ENCODE measurements at regions not wholly inside any gene's neighbourhood (a gene's known extent, or its start where the extent isn't known, plus 50 kb on each side); places are given as distances from the start of the nearest gene placed in this dataset.

- no peak for TF ChIP-seq CTCF (IDR thresholded peaks at IDR 0.05; ENCODE audit: insufficient read depth, low read length)
- DNase-seq (ENCODE audit: low read depth): peak; percentile 96
- H3K4me3 ChIP-seq (ENCODE audit: low read depth, low read length): peak overlapping the region; percentile 5
Observed at GRCh38 chr1:170309389-170310013, 163.7 kb downstream of the NTMT2 start.

- TF ChIP-seq CTCF (IDR thresholded peaks at IDR 0.05; ENCODE audit: insufficient read depth, low read length): no peak
- no peak for DNase-seq (ENCODE audit: low read depth)
- no peak overlapping the region for H3K4me3 ChIP-seq (ENCODE audit: low read depth, low read length)
Observed at GRCh38 chr1:170310014-170310405, 164.3 kb downstream of the NTMT2 start.

DNA sequence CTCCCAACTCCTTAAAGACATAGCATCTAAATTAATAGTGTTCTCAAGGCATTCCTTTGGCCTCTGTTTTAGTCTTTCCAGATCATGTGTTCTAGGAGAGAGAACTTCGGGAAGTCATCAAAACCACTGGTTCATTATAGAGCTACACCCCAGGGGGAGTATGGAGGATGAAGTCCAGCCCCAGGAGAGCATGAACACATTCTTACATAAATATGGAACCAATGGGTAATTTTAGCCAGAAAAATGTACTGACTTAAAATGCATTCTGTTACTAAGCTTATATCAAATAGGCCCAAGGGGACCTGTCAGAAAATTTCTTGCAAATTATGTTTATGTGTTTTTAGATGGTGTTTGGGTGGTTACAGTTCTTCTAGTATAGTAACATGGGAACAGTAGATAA is 165.2 kb downstream of the NTMT2 start:
- no peak for TF ChIP-seq CTCF (IDR thresholded peaks at IDR 0.05; ENCODE audit: insufficient read depth, low read length)
- no peak overlapping the region for H3K4me3 ChIP-seq (ENCODE audit: low read depth, low read length)
- DNase-seq (ENCODE audit: low read depth): no peak

DNA sequence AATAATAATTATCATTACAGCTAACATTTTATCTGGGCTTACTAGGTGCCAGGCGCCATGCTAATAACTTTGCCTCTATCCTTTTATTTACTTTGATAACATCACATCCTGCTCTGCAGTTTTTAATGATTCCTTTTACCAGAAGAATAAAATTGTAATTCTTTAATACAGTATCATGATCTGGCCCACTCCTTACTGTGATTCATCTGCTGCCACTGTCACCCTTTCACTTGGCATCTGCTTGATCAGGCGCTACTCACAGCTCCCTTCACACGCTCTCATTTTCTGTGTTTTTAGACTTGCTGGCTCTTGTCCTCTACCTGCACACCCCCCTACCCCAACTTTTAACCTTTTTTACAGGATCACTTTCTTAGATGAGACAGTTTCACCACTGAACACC is 167.5 kb downstream of the NTMT2 start:
- DNase-seq (ENCODE audit: low read depth): no peak
- no peak for TF ChIP-seq CTCF (IDR thresholded peaks at IDR 0.05; ENCODE audit: insufficient read depth, low read length)

DNA sequence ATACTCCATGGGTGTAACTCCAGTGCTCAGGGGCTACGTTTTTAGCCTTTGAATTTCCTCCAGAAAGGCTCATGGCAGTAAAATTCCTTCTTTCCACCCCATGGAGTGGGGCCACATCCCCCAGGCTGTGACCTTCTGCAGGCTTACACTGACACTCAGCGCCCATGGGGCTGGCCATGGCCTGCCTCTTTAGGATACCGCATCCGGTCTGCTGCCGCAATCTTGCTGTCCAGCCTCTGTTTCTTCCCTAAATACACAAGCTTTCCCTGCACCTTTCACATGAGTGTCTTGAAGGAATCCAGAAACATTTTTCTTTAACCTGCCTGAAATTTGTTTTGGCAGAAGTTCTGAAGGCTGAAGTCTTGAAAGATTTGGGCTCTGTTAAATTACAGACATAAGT is 170.5 kb downstream of the NTMT2 start:
- no peak for DNase-seq (ENCODE audit: low read depth)
- no peak overlapping the region for H3K4me3 ChIP-seq (ENCODE audit: low read depth, low read length)
- no peak for TF ChIP-seq CTCF (IDR thresholded peaks at IDR 0.05; ENCODE audit: insufficient read depth, low read length)

More for the DNA sequence above, 167.5 kb downstream of the NTMT2 start:
- H3K4me3 ChIP-seq (ENCODE audit: low read depth, low read length): no peak overlapping the region

DNA sequence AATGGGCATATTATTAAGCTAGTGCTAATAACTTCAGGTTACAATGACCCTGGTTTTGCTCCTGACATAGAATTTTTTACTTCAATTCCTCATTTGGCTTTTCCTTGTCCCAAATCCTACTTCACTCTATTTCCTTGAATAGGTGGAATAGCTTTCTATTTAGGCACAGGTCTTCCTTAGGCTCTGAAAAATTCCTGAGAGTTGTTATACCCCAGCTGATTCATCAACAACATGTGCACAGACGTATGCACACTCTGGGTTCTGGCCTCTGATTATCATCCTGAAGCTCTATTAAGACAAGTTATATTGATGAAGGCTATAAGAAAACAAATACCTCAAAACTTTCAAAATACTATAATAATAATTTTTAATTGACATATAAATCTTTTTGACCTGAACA is 172.4 kb downstream of the NTMT2 start:
- DNase-seq (ENCODE audit: low read depth): no peak
- H3K4me3 ChIP-seq (ENCODE audit: low read depth, low read length): no peak overlapping the region
- no peak for TF ChIP-seq CTCF (IDR thresholded peaks at IDR 0.05; ENCODE audit: insufficient read depth, low read length)

- no peak overlapping the region for H3K4me3 ChIP-seq (ENCODE audit: low read depth, low read length)
- DNase-seq (ENCODE audit: low read depth): peak; percentile 26
- no peak for TF ChIP-seq CTCF (IDR thresholded peaks at IDR 0.05; ENCODE audit: insufficient read depth, low read length)
Observed at GRCh38 chr1:170318736-170319135, 173.0 kb downstream of the NTMT2 start.

All from fibroblast of the aortic adventitia (primary cell).